ENCODE measurements at regions not wholly inside any gene's neighbourhood (a gene's known extent, or its start where the extent isn't known, plus 50 kb on each side); places are given as distances from the start of the nearest gene placed in this dataset.
"Not testable (repeated sequence)": the region's sequence is repeated elsewhere in the genome, so short reads cannot be mapped to it uniquely, and the experiment has no call there.

- no peak for DNase-seq
These were observed 901.1 kb downstream of the TBL1XR1 start for GRCh38 chr3:176296066-176296597.

- DNase-seq: no peak
These were observed 904.0 kb downstream of the TBL1XR1 start for GRCh38 chr3:176293276-176293675.

- DNase-seq: no peak
These were observed 910.7 kb downstream of the TBL1XR1 start for GRCh38 chr3:176286476-176287085.

GRCh38 chr3:176275538-176275937 is 921.7 kb downstream of the TBL1XR1 start:
- no peak for DNase-seq

- no peak for DNase-seq
These were observed 922.2 kb downstream of the TBL1XR1 start for GRCh38 chr3:176275113-176275512.

- DNase-seq: no peak
These were observed 923.1 kb downstream of the TBL1XR1 start for GRCh38 chr3:176274161-176274560.

GRCh38 chr3:176262071-176262470 is 935.2 kb downstream of the TBL1XR1 start:
- no peak for DNase-seq

GRCh38 chr3:176247191-176247590 is 950.1 kb downstream of the TBL1XR1 start:
- DNase-seq: no peak

- DNase-seq: no peak
These were observed 977.3 kb downstream of the TBL1XR1 start for GRCh38 chr3:176219970-176220369.

- no peak for DNase-seq
These were observed 982.5 kb downstream of the TBL1XR1 start for GRCh38 chr3:176214758-176215157.

- not testable (repeated sequence) for DNase-seq
These were observed 984.0 kb downstream of the TBL1XR1 start for GRCh38 chr3:176213314-176213713.

- no peak for DNase-seq
These were observed 988.4 kb downstream of the TBL1XR1 start for GRCh38 chr3:176208915-176209314.

- no peak for DNase-seq
These were observed 989.0 kb downstream of the TBL1XR1 start for GRCh38 chr3:176208283-176208682.

- DNase-seq: no peak
These were observed 990.5 kb downstream of the TBL1XR1 start for GRCh38 chr3:176206809-176207208.

- no peak for DNase-seq
These were observed 994.6 kb downstream of the TBL1XR1 start for GRCh38 chr3:176202652-176203051.

GRCh38 chr3:176193032-176193730 is 1004.1 kb downstream of the TBL1XR1 start:
- no peak for DNase-seq

- no peak for DNase-seq
These were observed 1006.5 kb downstream of the TBL1XR1 start for GRCh38 chr3:176190755-176191154.

- no peak for DNase-seq
These were observed 1014.1 kb downstream of the TBL1XR1 start for GRCh38 chr3:176183181-176183580.

GRCh38 chr3:176174060-176174459 is 1023.2 kb downstream of the TBL1XR1 start:
- DNase-seq: no peak

- no peak for DNase-seq
These were observed 1024.8 kb downstream of the TBL1XR1 start for GRCh38 chr3:176172492-176172891.

GRCh38 chr3:176167272-176167671 is 1030.0 kb downstream of the TBL1XR1 start:
- DNase-seq: no peak

GRCh38 chr3:176160997-176161396 is 1036.3 kb downstream of the TBL1XR1 start:
- DNase-seq: no peak

GRCh38 chr3:176159796-176160195 is 1037.5 kb downstream of the TBL1XR1 start:
- DNase-seq: no peak

- DNase-seq: no peak
These were observed 1042.3 kb downstream of the TBL1XR1 start for GRCh38 chr3:176155012-176155411.

- no peak for DNase-seq
These were observed 1047.7 kb downstream of the TBL1XR1 start for GRCh38 chr3:176149567-176149966.
